GM12878 (cell line): ENCODE measurements at regions not wholly inside any gene's neighbourhood (a gene's known extent, or its start where the extent isn't known, plus 50 kb on each side); places are given as distances from the start of the nearest gene placed in this dataset.

ENCODE experiments used
- ATAC-seq: fragments of 200-7000 bp; cut with Tn5 transposase; 3 replicates; pipeline ENCODE4 v1.9.1; 2020; ENCODE audit warnings: mild to moderate bottlenecking, moderate library complexity
- BruUV-seq: library from RNA; stranded (reverse); fragments of 400-500 nt; replicated peaks from 2 replicates; lab custom pipeline; 2021; lab: Mats Ljungman, UMichigan
- CTCF ChIA-PET: fragments of 300-600 bp; sonication (Branson Sonifier 250); formaldehyde crosslinking; extraction: SDS; loops from one replicate; lab custom pipeline; 2021; ENCODE audit warnings: inconsistent platforms; lab: Yijun Ruan, JAX
- POLR2A ChIA-PET: fragments of 350-600 bp; formaldehyde crosslinking; extraction: SDS; loops from one replicate; lab custom pipeline; 2021; ENCODE audit warnings: inconsistent platforms; lab: Charles Lee
- RAD21 ChIA-PET: fragments of 300-600 bp; sonication (Branson Sonifier 250); formaldehyde crosslinking; loops from one replicate; lab custom pipeline; 2023; ENCODE audit warnings: antibody characterized with exemption; ENCODE audit not compliant: unreplicated experiment; lab: Charles Lee
- SMC1A ChIA-PET: fragments of 300-600 bp; sonication (Branson Sonifier 250); formaldehyde crosslinking; loops from one replicate; lab custom pipeline; 2023; ENCODE audit not compliant: unreplicated experiment, uncharacterized antibody; lab: Charles Lee
- DNase-seq: peaks from one replicate; pipeline ENCODE4 v3.0.0-alpha.2; 2011; ENCODE audit warnings: low read depth, low spot score
- FAIRE-seq: peaks from 3 replicates; lab custom pipeline; 2011; peaks lifted over from hg19 to GRCh38; lab: Jason Lieb, UNC
- H2AFZ ChIP-seq: 2 replicates; pipeline ENCODE4 v1.6.0; 2011; ENCODE audit warnings: low read depth, low read length, control low read depth; ENCODE audit not compliant: control insufficient read depth
- H3K27ac ChIP-seq: 2 replicates; pipeline ENCODE4 v1.5.1; 2011; ENCODE audit warnings: control low read depth; ENCODE audit not compliant: control insufficient read depth, insufficient read depth
- H3K27me3 ChIP-seq, 2 experiments: replicated peaks in 1 of 2; 2 replicates each; pipeline versions ENCODE4 v1.6.0 to v1.6.1; 2011; ENCODE audit warnings: low read length in 1 of 2; ENCODE audit not compliant: control insufficient read depth in 2 of 2, insufficient read depth in 2 of 2
- H3K36me3 ChIP-seq, 2 experiments: 2 replicates each; pipeline ENCODE4 v1.5.1; 2011; ENCODE audit warnings: low read length in 1 of 2; ENCODE audit not compliant: control insufficient read depth in 2 of 2, insufficient read depth in 2 of 2
- H3K4me1 ChIP-seq: 2 replicates; pipeline ENCODE4 v1.6.1; 2011; ENCODE audit warnings: mild to moderate bottlenecking, low read length, moderate library complexity, mixed read lengths; ENCODE audit not compliant: control insufficient read depth, insufficient read depth
- H3K4me2 ChIP-seq: 2 replicates; pipeline ENCODE4 v1.6.0; 2011; ENCODE audit warnings: control low read depth; ENCODE audit not compliant: control insufficient read depth, insufficient read depth
- H3K4me3 ChIP-seq: fragments of 200-600 bp; sonication (generic); 2 replicates; pipeline ENCODE4 v1.5.1; 2016
- H3K79me2 ChIP-seq: 2 replicates; pipeline ENCODE4 v1.6.0; 2011; ENCODE audit warnings: low read length; ENCODE audit not compliant: control insufficient read depth, insufficient read depth
- H3K9ac ChIP-seq: 2 replicates; pipeline ENCODE4 v1.8.0; 2011; ENCODE audit warnings: low read length, control low read depth, mixed read lengths; ENCODE audit not compliant: control insufficient read depth, insufficient read depth
- H3K9me3 ChIP-seq: replicated peaks from 3 replicates; pipeline ENCODE4 v1.5.1; 2011; ENCODE audit warnings: mild to moderate bottlenecking, low read length; ENCODE audit not compliant: control insufficient read depth, insufficient read depth
- H4K20me1 ChIP-seq: 2 replicates; pipeline ENCODE4 v1.6.0; 2011; ENCODE audit not compliant: control insufficient read depth, insufficient read depth
- ATF3 ChIP-seq: IDR thresholded peaks from 2 replicates; pipeline ENCODE4 v1.6.1; 2011; ENCODE audit warnings: low read depth, mild to moderate bottlenecking, low read length, moderate library complexity, borderline replicate concordance; ENCODE audit errors: extremely low read depth
- EGR1 ChIP-seq, 2 experiments: IDR thresholded peaks; 1 replicate in 1 of 2; 2 replicates in 1 of 2; pipeline ENCODE4 v1.6.1; 2011 to 2012; ENCODE audit warnings: low read depth in 2 of 2, low read length in 2 of 2, borderline replicate concordance in 1 of 2, mild to moderate bottlenecking in 1 of 2, moderate library complexity in 1 of 2
- ETV6 ChIP-seq, 2 experiments: fragments of 450-650 bp in 1 of 2; IDR thresholded peaks in 1 of 2; conservative IDR thresholded peaks in 1 of 2; 2 replicates each; pipeline ENCODE4 v1.6.1; 2014; ENCODE audit warnings: antibody characterized with exemption in 1 of 2, borderline replicate concordance in 1 of 2, low read depth in 1 of 2, mild to moderate bottlenecking in 1 of 2, moderate library complexity in 1 of 2
- JUND ChIP-seq: IDR thresholded peaks from 2 replicates; pipeline ENCODE4 v1.6.1; 2012; ENCODE audit warnings: low read depth, mild to moderate bottlenecking, low read length, improper control_type of control experiment, moderate library complexity
- MXI1 ChIP-seq: fragments of 150-350 bp; IDR thresholded peaks from 2 replicates; pipeline ENCODE4 v1.6.1; 2011; ENCODE audit warnings: low read depth, mild to moderate bottlenecking, inconsistent platforms, low read length, improper control_type of control experiment
- NR2C1 ChIP-seq: fragments of 450-650 bp; IDR thresholded peaks from 2 replicates; pipeline ENCODE4 v1.6.1; 2017; ENCODE audit warnings: antibody characterized with exemption, mild to moderate bottlenecking, moderate library complexity
- NR2C2 ChIP-seq: IDR thresholded peaks from 2 replicates; pipeline ENCODE4 v1.6.1; 2011; ENCODE audit warnings: borderline replicate concordance, low read depth; ENCODE audit not compliant: control insufficient read depth, insufficient read length
- PAX5 ChIP-seq: IDR thresholded peaks from 2 replicates; pipeline ENCODE4 v1.6.1; 2011; ENCODE audit warnings: low read depth, low read length, borderline replicate concordance
- SIN3A ChIP-seq: IDR thresholded peaks from 2 replicates; pipeline ENCODE4 v1.6.1; 2012; ENCODE audit warnings: low read depth, low read length, improper control_type of control experiment
- SIX5 ChIP-seq: IDR thresholded peaks from 2 replicates; pipeline ENCODE4 v1.6.1; 2011; ENCODE audit warnings: mild to moderate bottlenecking, low read depth, low read length, moderate library complexity; ENCODE audit not compliant: severe bottlenecking
- SREBF2 ChIP-seq: IDR thresholded peaks from 2 replicates; pipeline ENCODE4 v1.6.1; 2012; ENCODE audit warnings: mild to moderate bottlenecking, low read length
- SUPT20H ChIP-seq: IDR thresholded peaks from 2 replicates; pipeline ENCODE4 v1.6.1; 2011; ENCODE audit warnings: low read depth, mild to moderate bottlenecking, low read length, moderate library complexity, borderline replicate concordance; ENCODE audit not compliant: control insufficient read depth
- ZZZ3 ChIP-seq: IDR thresholded peaks from 2 replicates; pipeline ENCODE4 v1.6.1; 2011; ENCODE audit warnings: low read depth; ENCODE audit not compliant: control insufficient read depth, insufficient read length
- in situ Hi-C: fragments of 300-500 bp; cut with MboI; formaldehyde crosslinking; loops from 9 replicates; pipeline ENCODE4 v1.14.3; 2018; ENCODE audit warnings: mixed read lengths
- intact Hi-C: fragments of 100-400 bp; cut with micrococcal nuclease; formaldehyde crosslinking; loops from one replicate; pipeline ENCODE4 v1.14.2; 2022; ENCODE audit not compliant: unreplicated experiment
- TF ChIP-seq, protein P1 (sequence below): IDR thresholded peaks from 2 replicates; pipeline ENCODE4 v1.6.1; 2011; ENCODE audit warnings: borderline replicate concordance, low read depth, mild to moderate bottlenecking, moderate library complexity, mixed read lengths, low read length; ENCODE audit not compliant: insufficient read depth; ENCODE audit errors: extremely low read length
- TF ChIP-seq, protein P2 (sequence below): IDR thresholded peaks from 2 replicates; pipeline ENCODE4 v1.6.1; 2012; ENCODE audit warnings: mild to moderate bottlenecking, low read depth, low read length
- TF ChIP-seq, protein P3 (sequence below): fragments of 450-650 bp; IDR thresholded peaks from 2 replicates; pipeline ENCODE4 v1.6.1; 2017; ENCODE audit warnings: mild to moderate bottlenecking, moderate library complexity

DNA sequence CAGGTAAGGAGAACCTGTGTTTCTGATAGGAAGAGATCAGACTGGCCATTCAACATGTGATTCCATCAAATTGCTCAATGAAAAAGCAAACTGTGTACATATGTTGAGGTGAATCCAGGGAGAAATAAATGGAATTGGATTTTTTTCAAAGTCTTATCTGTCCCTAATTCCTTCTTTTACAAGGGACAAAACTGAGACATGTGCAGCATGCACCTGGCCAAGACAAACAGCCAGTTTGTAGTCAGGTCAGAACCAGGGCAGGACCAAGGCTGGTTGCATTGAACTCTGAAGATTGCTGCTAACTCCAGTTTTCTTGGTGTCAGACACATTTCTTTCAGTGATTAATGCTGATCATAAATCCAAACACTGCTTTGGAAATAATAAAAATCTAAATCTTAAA, 69.6 kb upstream of the CCDC190 start:
- H3K9ac ChIP-seq, result no peak overlapping the region
- ChIA-PET RAD21 (no interaction called here), POLR2A (no interaction called here), SMC1A (no interaction called here), CTCF (no interaction called here)
- no peaks in the 10 kb centered on the region for H3K36me3 ChIP-seq
- no TSS peak for BruUV-seq
- in situ Hi-C loops (no loop called here), intact Hi-C loops (no loop called here)
- no peaks in the 10 kb centered on the region for H3K4me1 ChIP-seq
- no peak overlapping the region for H3K4me3 ChIP-seq
- peaks cover 0 to 5% of the 10 kb centered on the region in 2 experiments; a peak in 1 of 4 replicates for H3K27me3 ChIP-seq
- no peaks in the 10 kb centered on the region for H4K20me1 ChIP-seq
- no peak overlapping the region for H2AFZ ChIP-seq
- no peaks in the 10 kb centered on the region for H3K9me3 ChIP-seq
- H3K79me2 ChIP-seq, result no peaks in the 10 kb centered on the region
- FAIRE-seq, result no peak
- no peak for ATAC-seq
- no peak for DNase-seq
- no peak overlapping the region for H3K4me2 ChIP-seq
- no peak overlapping the region for H3K27ac ChIP-seq
- TF ChIP-seq EGR1 (IDR thresholded peaks at IDR 0.05; ENCODE audit: borderline replicate concordance in 1 of 2, low read depth in 2 of 2, low read length in 2 of 2) (no peak), NR2C1 (no peak), NR2C2 (no peak), ETV6 (conservative IDR thresholded peaks at IDR 0.05 in 1 of 2, IDR thresholded peaks at IDR 0.05 in 1 of 2; ENCODE audit: borderline replicate concordance in 1 of 2, low read depth in 1 of 2) (no peak), JUND (no peak), SREBF2 (no peak), SIX5 (no peak), ZZZ3 (no peak), SUPT20H (no peak), PAX5 (no peak), SIN3A (no peak), MXI1 (no peak), ATF3 (no peak)
- TF ChIP-seq, protein P1, sequence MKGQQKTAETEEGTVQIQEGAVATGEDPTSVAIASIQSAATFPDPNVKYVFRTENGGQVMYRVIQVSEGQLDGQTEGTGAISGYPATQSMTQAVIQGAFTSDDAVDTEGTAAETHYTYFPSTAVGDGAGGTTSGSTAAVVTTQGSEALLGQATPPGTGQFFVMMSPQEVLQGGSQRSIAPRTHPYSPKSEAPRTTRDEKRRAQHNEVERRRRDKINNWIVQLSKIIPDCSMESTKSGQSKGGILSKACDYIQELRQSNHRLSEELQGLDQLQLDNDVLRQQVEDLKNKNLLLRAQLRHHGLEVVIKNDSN, result no peak
- TF ChIP-seq, protein P2, sequence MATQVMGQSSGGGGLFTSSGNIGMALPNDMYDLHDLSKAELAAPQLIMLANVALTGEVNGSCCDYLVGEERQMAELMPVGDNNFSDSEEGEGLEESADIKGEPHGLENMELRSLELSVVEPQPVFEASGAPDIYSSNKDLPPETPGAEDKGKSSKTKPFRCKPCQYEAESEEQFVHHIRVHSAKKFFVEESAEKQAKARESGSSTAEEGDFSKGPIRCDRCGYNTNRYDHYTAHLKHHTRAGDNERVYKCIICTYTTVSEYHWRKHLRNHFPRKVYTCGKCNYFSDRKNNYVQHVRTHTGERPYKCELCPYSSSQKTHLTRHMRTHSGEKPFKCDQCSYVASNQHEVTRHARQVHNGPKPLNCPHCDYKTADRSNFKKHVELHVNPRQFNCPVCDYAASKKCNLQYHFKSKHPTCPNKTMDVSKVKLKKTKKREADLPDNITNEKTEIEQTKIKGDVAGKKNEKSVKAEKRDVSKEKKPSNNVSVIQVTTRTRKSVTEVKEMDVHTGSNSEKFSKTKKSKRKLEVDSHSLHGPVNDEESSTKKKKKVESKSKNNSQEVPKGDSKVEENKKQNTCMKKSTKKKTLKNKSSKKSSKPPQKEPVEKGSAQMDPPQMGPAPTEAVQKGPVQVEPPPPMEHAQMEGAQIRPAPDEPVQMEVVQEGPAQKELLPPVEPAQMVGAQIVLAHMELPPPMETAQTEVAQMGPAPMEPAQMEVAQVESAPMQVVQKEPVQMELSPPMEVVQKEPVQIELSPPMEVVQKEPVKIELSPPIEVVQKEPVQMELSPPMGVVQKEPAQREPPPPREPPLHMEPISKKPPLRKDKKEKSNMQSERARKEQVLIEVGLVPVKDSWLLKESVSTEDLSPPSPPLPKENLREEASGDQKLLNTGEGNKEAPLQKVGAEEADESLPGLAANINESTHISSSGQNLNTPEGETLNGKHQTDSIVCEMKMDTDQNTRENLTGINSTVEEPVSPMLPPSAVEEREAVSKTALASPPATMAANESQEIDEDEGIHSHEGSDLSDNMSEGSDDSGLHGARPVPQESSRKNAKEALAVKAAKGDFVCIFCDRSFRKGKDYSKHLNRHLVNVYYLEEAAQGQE, result no peak
- TF ChIP-seq, protein P3, sequence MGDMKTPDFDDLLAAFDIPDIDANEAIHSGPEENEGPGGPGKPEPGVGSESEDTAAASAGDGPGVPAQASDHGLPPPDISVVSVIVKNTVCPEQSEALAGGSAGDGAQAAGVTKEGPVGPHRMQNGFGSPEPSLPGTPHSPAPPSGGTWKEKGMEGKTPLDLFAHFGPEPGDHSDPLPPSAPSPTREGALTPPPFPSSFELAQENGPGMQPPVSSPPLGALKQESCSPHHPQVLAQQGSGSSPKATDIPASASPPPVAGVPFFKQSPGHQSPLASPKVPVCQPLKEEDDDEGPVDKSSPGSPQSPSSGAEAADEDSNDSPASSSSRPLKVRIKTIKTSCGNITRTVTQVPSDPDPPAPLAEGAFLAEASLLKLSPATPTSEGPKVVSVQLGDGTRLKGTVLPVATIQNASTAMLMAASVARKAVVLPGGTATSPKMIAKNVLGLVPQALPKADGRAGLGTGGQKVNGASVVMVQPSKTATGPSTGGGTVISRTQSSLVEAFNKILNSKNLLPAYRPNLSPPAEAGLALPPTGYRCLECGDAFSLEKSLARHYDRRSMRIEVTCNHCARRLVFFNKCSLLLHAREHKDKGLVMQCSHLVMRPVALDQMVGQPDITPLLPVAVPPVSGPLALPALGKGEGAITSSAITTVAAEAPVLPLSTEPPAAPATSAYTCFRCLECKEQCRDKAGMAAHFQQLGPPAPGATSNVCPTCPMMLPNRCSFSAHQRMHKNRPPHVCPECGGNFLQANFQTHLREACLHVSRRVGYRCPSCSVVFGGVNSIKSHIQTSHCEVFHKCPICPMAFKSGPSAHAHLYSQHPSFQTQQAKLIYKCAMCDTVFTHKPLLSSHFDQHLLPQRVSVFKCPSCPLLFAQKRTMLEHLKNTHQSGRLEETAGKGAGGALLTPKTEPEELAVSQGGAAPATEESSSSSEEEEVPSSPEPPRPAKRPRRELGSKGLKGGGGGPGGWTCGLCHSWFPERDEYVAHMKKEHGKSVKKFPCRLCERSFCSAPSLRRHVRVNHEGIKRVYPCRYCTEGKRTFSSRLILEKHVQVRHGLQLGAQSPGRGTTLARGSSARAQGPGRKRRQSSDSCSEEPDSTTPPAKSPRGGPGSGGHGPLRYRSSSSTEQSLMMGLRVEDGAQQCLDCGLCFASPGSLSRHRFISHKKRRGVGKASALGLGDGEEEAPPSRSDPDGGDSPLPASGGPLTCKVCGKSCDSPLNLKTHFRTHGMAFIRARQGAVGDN, result no peak
